Immature natural killer cell (primary cell): ENCODE measurements at regions not wholly inside any gene's neighbourhood (a gene's known extent, or its start where the extent isn't known, plus 50 kb on each side); places are given as distances from the start of the nearest gene placed in this dataset.
"Not testable (repeated sequence)": the region's sequence is repeated elsewhere in the genome, so short reads cannot be mapped to it uniquely, and the experiment has no call there.

Experiments
- DNase-seq, 3 donors: peaks; one replicate each; pipeline ENCODE4 v3.0.0; 2022; ENCODE audit warnings: mixed read lengths in 1 of 3
- H3K27ac Mint-ChIP-seq, 6 donors: one replicate each; pipeline ENCODE4 v1.8.0; 2020; ENCODE audit warnings: mixed read lengths in 6 of 6, mild to moderate bottlenecking in 5 of 6, inconsistent platforms in 4 of 6, moderate library complexity in 3 of 6
- H3K27me3 Mint-ChIP-seq, 3 donors: one replicate each; pipeline ENCODE4 v1.8.0; 2020 to 2021; ENCODE audit warnings: low read depth in 3 of 3, mild to moderate bottlenecking in 3 of 3, mixed read lengths in 3 of 3, moderate library complexity in 3 of 3, inconsistent platforms in 1 of 3
- H3K36me3 Mint-ChIP-seq, 3 donors: one replicate each; pipeline ENCODE4 v1.8.0; 2020; ENCODE audit warnings: mixed read lengths in 3 of 3, inconsistent platforms in 2 of 3, mild to moderate bottlenecking in 2 of 3
- H3K4me1 Mint-ChIP-seq, 2 donors: one replicate each; pipeline ENCODE4 v1.8.0; 2020; ENCODE audit warnings: inconsistent platforms in 2 of 2, mild to moderate bottlenecking in 2 of 2, mixed read lengths in 2 of 2, moderate library complexity in 1 of 2
- H3K4me3 Mint-ChIP-seq, 5 donors: one replicate each; pipeline ENCODE4 v1.8.0; 2020; ENCODE audit warnings: mild to moderate bottlenecking in 5 of 5, mixed read lengths in 5 of 5, inconsistent platforms in 3 of 5, moderate library complexity in 3 of 5
- H3K9me3 Mint-ChIP-seq, 6 donors: one replicate each; pipeline ENCODE4 v1.8.0; 2020; ENCODE audit warnings: mild to moderate bottlenecking in 6 of 6, mixed read lengths in 6 of 6, inconsistent platforms in 4 of 6, moderate library complexity in 3 of 6

- not testable (repeated sequence) for DNase-seq, H3K4me1 Mint-ChIP-seq, H3K36me3 Mint-ChIP-seq, H3K27me3 Mint-ChIP-seq, H3K9me3 Mint-ChIP-seq, H3K4me3 Mint-ChIP-seq, H3K27ac Mint-ChIP-seq
Measured at GRCh38 chrX:14308976-14309375, 220.4 kb upstream of the GLRA2 start.

DNA sequence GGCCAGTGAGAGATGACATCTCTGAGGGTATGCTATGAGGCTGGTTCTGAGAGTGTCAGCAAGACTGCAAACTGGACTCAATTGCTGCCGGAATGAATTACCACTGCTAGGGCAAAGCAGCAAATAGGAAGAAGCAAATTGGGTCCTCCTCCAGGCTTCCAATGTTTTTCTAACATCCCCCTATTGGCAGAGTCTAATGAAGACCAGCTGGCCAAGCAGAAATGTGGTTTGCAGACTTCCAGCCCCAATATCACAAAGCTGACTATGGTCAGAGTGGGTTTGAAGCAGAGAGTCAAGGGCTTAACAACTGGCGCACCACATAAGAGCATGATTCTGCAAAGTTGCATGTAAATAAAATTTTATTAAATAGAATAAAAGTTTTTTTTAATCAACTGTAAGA lies 225.4 kb upstream of the GLRA2 start:
- Mint-ChIP-seq H3K4me3 (no peak overlapping the region), H3K4me1 (no peaks in the 10 kb centered on the region), H3K36me3 (no peaks in the 10 kb centered on the region), H3K27ac (no peak overlapping the region), H3K9me3 (peaks cover 0 to 4% (median 0%) of the 10 kb centered on the region in 6 donors), H3K27me3 (peaks cover 0 to 2% (median 0%) of the 10 kb centered on the region in 3 donors)
- DNase-seq = no peak

- DNase-seq, H3K9me3 Mint-ChIP-seq, H3K36me3 Mint-ChIP-seq, H3K4me1 Mint-ChIP-seq, H3K4me3 Mint-ChIP-seq, H3K27me3 Mint-ChIP-seq, H3K27ac Mint-ChIP-seq: not testable (repeated sequence)
Measured at GRCh38 chrX:14302561-14302960, 226.8 kb upstream of the GLRA2 start.

DNA sequence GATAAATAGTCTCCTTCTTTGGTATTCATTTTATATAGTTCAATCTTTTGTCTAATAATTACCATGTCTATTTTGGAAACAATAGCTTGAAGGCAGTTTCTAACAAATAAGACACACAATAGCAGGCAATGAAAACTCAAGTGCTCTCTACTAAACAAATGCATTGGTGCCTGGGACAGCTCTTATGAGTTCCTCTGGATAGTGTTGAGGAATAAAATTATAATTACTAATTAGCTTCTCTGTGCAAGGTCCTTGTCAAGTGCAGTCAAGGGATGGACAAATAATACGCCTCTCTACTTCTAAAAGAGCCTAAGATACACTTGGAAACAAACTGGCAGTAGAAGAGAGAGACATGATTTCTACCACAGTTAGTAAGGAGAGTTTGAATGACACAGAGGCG lies 229.0 kb upstream of the GLRA2 start:
- no peaks in the 10 kb centered on the region for H3K36me3 Mint-ChIP-seq
- H3K9me3 Mint-ChIP-seq = peaks cover 0 to 4% (median under 1%) of the 10 kb centered on the region in 6 donors
- no peak for DNase-seq
- no peaks in the 10 kb centered on the region for H3K4me1 Mint-ChIP-seq
- H3K27me3 Mint-ChIP-seq = peaks cover 0 to 3% (median 2%) of the 10 kb centered on the region in 3 donors
- no peak overlapping the region for H3K27ac Mint-ChIP-seq
- no peak overlapping the region for H3K4me3 Mint-ChIP-seq

DNA sequence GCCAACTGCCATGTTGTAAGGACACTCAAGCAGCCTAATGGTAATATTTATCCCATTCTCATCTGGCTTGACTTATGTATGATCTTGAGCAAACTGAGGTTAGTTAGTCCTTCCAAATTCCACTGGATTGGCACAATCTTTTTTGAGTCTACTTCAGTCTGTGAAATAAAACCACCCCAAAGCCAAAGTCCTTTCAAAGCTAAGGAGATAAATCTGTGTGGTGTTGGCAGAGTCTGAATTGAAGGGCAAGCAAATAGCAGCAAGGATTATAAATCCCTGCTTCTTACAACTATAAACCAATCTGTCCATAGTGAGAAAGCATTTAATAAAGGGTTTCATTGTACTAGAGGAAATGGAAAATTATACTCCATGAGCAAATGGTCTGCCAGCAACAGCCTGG lies 233.9 kb upstream of the GLRA2 start:
- Mint-ChIP-seq H3K27me3 (peaks cover 2 to 3% (median 2%) of the 10 kb centered on the region in 3 donors), H3K4me1 (no peaks in the 10 kb centered on the region), H3K27ac (no peak overlapping the region), H3K36me3 (no peaks in the 10 kb centered on the region), H3K4me3 (no peak overlapping the region), H3K9me3 (peaks cover 0 to 8% (median 3%) of the 10 kb centered on the region in 6 donors)
- no peak for DNase-seq

DNA sequence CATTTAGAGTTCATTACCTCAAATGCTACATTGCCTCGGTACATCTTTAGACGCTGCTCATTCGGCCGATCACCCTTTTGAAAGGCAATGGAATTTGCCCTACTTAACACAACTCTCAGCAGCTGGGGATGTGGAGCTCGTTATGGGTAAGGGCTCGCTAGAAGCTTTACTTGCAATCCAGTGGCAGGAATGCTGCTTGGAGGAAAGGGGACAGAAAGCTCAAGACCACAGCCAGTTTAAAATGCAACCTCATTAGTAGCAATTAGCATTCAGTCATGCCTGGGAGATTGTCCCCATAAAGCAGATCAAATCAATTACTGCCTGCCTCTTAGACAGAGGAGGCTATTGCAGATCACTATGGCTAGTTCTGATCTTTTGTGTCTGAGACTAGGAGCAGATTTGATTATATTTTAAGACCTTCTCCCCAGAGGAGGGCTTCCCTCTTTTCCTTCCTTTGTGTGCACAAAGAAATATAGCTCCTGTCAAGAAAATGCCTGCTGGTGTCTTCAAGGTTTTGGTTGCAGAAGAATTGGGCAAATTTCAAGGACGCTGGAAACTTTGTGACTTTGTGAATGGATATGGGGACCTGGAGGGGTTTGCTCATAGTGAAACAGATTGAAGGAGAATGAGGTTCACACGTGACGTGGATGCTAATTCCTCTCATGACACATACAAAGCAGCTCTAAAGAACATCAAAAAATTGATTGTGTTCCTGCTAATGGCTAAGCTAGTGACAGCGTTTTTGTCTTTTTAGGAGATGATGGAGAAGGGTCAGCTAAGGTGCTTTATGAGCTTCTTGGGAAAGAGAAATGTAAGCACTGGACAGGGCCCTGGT lies 237.5 kb upstream of the GLRA2 start:
- H3K27me3 Mint-ChIP-seq = peaks cover 0 to 3% (median 2%) of the 10 kb centered on the region in 3 donors
- no peak overlapping the region for H3K27ac Mint-ChIP-seq
- H3K9me3 Mint-ChIP-seq = peaks cover 0 to 11% (median 3%) of the 10 kb centered on the region in 6 donors
- no peak for DNase-seq
- no peak overlapping the region for H3K4me3 Mint-ChIP-seq
- H3K36me3 Mint-ChIP-seq = no peaks in the 10 kb centered on the region
- no peaks in the 10 kb centered on the region for H3K4me1 Mint-ChIP-seq

GRCh38 chrX:14290335-14290734 lies 239.0 kb upstream of the GLRA2 start:
- H3K36me3 Mint-ChIP-seq = no peaks in the 10 kb centered on the region
- H3K27me3 Mint-ChIP-seq = peaks cover 1 to 3% (median 2%) of the 10 kb centered on the region in 3 donors
- DNase-seq = no peak
- H3K4me3 Mint-ChIP-seq = no peak overlapping the region
- peaks cover under 1 to 11% (median 4%) of the 10 kb centered on the region in 6 donors for H3K9me3 Mint-ChIP-seq
- H3K4me1 Mint-ChIP-seq = no peaks in the 10 kb centered on the region
- H3K27ac Mint-ChIP-seq = no peak overlapping the region

- Mint-ChIP-seq H3K27ac (no peak overlapping the region), H3K36me3 (no peaks in the 10 kb centered on the region), H3K9me3 (peaks cover 0 to 7% (median 0%) of the 10 kb centered on the region in 6 donors), H3K4me1 (no peaks in the 10 kb centered on the region), H3K27me3 (peaks cover 0 to 3% (median 0%) of the 10 kb centered on the region in 3 donors), H3K4me3 (no peak overlapping the region)
- DNase-seq = no peak
Measured at GRCh38 chrX:14274691-14275090, 245.0 kb upstream of the GEMIN8 start.

DNA sequence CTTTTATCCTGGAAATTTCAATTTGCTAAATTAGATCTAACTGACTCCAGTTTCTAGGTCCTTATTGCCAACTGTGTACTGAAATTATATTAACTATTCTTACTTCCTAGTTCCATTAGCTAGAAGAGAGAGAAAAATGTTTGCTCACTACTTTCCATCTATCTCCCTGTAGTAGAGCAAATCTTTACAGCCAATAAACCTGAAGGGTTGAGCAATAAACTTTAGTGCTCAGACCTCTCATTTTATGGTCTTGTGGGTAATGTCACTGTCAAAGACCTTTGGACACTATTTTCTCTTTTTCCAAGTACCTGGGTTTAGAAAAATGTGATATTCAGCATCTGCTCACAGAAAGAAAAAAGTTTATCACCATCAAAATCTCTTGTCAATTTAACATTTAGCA lies 237.5 kb upstream of the GEMIN8 start:
- Mint-ChIP-seq H3K4me1 (no peaks in the 10 kb centered on the region), H3K36me3 (no peaks in the 10 kb centered on the region), H3K27me3 (peaks cover 0 to 6% (median 0%) of the 10 kb centered on the region in 3 donors), H3K9me3 (peaks cover 0 to 5% (median under 1%) of the 10 kb centered on the region in 6 donors), H3K4me3 (no peak overlapping the region), H3K27ac (no peak overlapping the region)
- DNase-seq = no peak

- no peaks in the 10 kb centered on the region for H3K4me1 Mint-ChIP-seq
- H3K27ac Mint-ChIP-seq = no peak overlapping the region
- H3K36me3 Mint-ChIP-seq = no peaks in the 10 kb centered on the region
- DNase-seq = no peak
- peaks cover 0 to 6% (median 0%) of the 10 kb centered on the region in 3 donors for H3K27me3 Mint-ChIP-seq
- no peak overlapping the region for H3K4me3 Mint-ChIP-seq
- H3K9me3 Mint-ChIP-seq = peaks cover 0 to 5% (median 2%) of the 10 kb centered on the region in 6 donors
Measured at GRCh38 chrX:14266705-14267104, 237.0 kb upstream of the GEMIN8 start.

GRCh38 chrX:14243823-14244222 lies 214.1 kb upstream of the GEMIN8 start:
- no peaks in the 10 kb centered on the region for H3K4me1 Mint-ChIP-seq
- DNase-seq = no peak
- peaks cover 0 to 11% (median 1%) of the 10 kb centered on the region in 6 donors for H3K9me3 Mint-ChIP-seq
- no peak overlapping the region for H3K4me3 Mint-ChIP-seq
- peaks cover 2 to 7% (median 4%) of the 10 kb centered on the region in 3 donors for H3K27me3 Mint-ChIP-seq
- no peak overlapping the region for H3K27ac Mint-ChIP-seq
- H3K36me3 Mint-ChIP-seq = peaks cover 0 to 3% (median 0%) of the 10 kb centered on the region in 3 donors

- peaks cover 0 to 2% (median 2%) of the 10 kb centered on the region in 3 donors for H3K27me3 Mint-ChIP-seq
- H3K4me1 Mint-ChIP-seq = no peaks in the 10 kb centered on the region
- no peaks in the 10 kb centered on the region for H3K36me3 Mint-ChIP-seq
- no peak overlapping the region for H3K4me3 Mint-ChIP-seq
- DNase-seq = no peak
- peaks cover 0 to 7% (median 0%) of the 10 kb centered on the region in 6 donors for H3K9me3 Mint-ChIP-seq
- no peak overlapping the region for H3K27ac Mint-ChIP-seq
Measured at GRCh38 chrX:14235004-14235403, 205.3 kb upstream of the GEMIN8 start.

DNA sequence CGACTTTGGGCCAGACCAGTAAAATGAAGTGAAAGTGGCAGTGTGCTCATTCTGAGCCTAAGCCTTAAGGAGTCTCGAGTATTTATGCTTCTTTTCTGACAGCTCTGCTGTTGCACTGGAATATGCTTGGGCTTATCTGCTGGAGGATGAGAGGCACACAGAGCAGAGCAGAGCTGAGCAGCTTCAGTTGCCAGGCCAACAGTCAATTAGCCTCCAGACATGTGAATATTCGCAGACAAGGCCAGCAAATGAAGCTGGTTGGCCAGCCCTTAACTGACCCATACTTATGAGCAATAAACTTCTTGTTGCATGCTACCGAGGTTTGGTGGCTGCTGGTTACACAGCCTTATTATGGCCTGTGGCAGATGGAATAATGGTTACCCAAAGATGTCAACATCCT lies 203.0 kb upstream of the GEMIN8 start:
- H3K4me3 Mint-ChIP-seq = no peak overlapping the region
- no peak for DNase-seq
- no peak overlapping the region for H3K27ac Mint-ChIP-seq
- H3K27me3 Mint-ChIP-seq = peaks cover 0 to 6% (median 2%) of the 10 kb centered on the region in 3 donors
- H3K9me3 Mint-ChIP-seq = peaks cover 0 to 7% (median 0%) of the 10 kb centered on the region in 6 donors
- H3K4me1 Mint-ChIP-seq = no peaks in the 10 kb centered on the region
- H3K36me3 Mint-ChIP-seq = no peaks in the 10 kb centered on the region

- no peak overlapping the region for H3K27ac Mint-ChIP-seq
- H3K36me3 Mint-ChIP-seq = no peaks in the 10 kb centered on the region
- DNase-seq = no peak
- H3K4me1 Mint-ChIP-seq = no peaks in the 10 kb centered on the region
- no peak overlapping the region for H3K4me3 Mint-ChIP-seq
- H3K27me3 Mint-ChIP-seq = peaks cover 0 to 11% (median 0%) of the 10 kb centered on the region in 3 donors
- H3K9me3 Mint-ChIP-seq = peaks cover 0 to 2% (median under 1%) of the 10 kb centered on the region in 6 donors
Measured at GRCh38 chrX:14228611-14229010, 198.9 kb upstream of the GEMIN8 start.
